HCT116 (cell line): ENCODE measurements at regions not wholly inside any gene's neighbourhood (a gene's known extent, or its start where the extent isn't known, plus 50 kb on each side); places are given as distances from the start of the nearest gene placed in this dataset.

Experiments used
- ATAC-seq: fragments of 200-7000 bp; cut with Tn5 transposase; 2 replicates; pipeline ENCODE4 v1.9.1; 2020; ENCODE audit warnings: mild to moderate bottlenecking, moderate library complexity
- BruUV-seq: library from RNA; stranded (reverse); fragments of 400-500 nt; replicated peaks from 2 replicates; lab custom pipeline; 2021; lab: Mats Ljungman, UMichigan
- CTCF ChIA-PET: fragments of 300-600 bp; sonication (Branson Sonifier 250); formaldehyde crosslinking; loops from one replicate; lab custom pipeline; 2021; ENCODE audit warnings: antibody characterized with exemption; lab: Charles Lee
- POLR2A ChIA-PET: fragments of 300-600, 350-600 bp; sonication (Branson Sonifier 250); formaldehyde crosslinking; loops from one replicate; lab custom pipeline; 2021; ENCODE audit warnings: antibody characterized with exemption; lab: Charles Lee
- RAD21 ChIA-PET, 2 experiments: fragments of 300-600 bp; sonication (Branson Sonifier 250); formaldehyde crosslinking; loops; one replicate each; lab custom pipeline; 2023; ENCODE audit warnings: low total read pairs in 2 of 2; ENCODE audit not compliant: uncharacterized antibody in 2 of 2, unreplicated experiment in 2 of 2, low non-redundant PET in 1 of 2; lab: Charles Lee
- DNase-seq: peaks from one replicate; pipeline ENCODE4 v3.0.0-alpha.2; 2010; ENCODE audit warnings: low read depth, low spot score
- H2AFZ ChIP-seq: fragments of 200-600 bp; shearing (Covaris generic), sonication (generic); 2 replicates; pipeline ENCODE4 v1.6.1; 2017; ENCODE audit warnings: low read depth, mixed run types, mixed read lengths, antibody characterized with exemption, low read length; ENCODE audit not compliant: poor library complexity, severe bottlenecking
- H3K27ac ChIP-seq: 2 replicates; pipeline ENCODE4 v1.5.1; 2012; ENCODE audit warnings: low read depth, low read length
- H3K27me3 ChIP-seq: fragments of 200-600 bp; sonication (generic); 2 replicates; pipeline ENCODE4 v1.6.1; 2016; ENCODE audit warnings: mixed run types, low read length, mixed read lengths; ENCODE audit not compliant: insufficient read depth
- H3K36me3 ChIP-seq, 2 experiments: fragments of 200-500 bp in 1 of 2; fragments of 200-600 bp in 1 of 2; sonication (Bioruptor generic) in 1 of 2; sonication (generic) in 1 of 2; 2 replicates each; pipeline versions ENCODE4 v1.5.1 to v1.6.1; 2014 to 2016; ENCODE audit warnings: low read length in 2 of 2, inconsistent platforms in 1 of 2, mixed read lengths in 1 of 2, mixed run types in 1 of 2; ENCODE audit not compliant: insufficient read depth in 2 of 2, control insufficient read depth in 1 of 2
- H3K4me1 ChIP-seq, 2 experiments: fragments of 200-600 bp in 1 of 2; sonication (generic) in 1 of 2; 2 replicates each; pipeline versions ENCODE4 v1.5.1 to v1.6.1; 2012 to 2017; ENCODE audit warnings: low read length in 2 of 2, inconsistent platforms in 1 of 2, mild to moderate bottlenecking in 1 of 2, mixed read lengths in 1 of 2, mixed run types in 1 of 2, moderate library complexity in 1 of 2; ENCODE audit not compliant: insufficient read depth in 2 of 2, control insufficient read depth in 1 of 2
- H3K4me2 ChIP-seq: fragments of 200-600 bp; sonication (generic); 2 replicates; pipeline ENCODE4 v1.6.1; 2017; ENCODE audit warnings: mixed run types, low read length, mixed read lengths
- H3K4me3 ChIP-seq, 2 experiments: fragments of 200-600 bp in 1 of 2; sonication (generic) in 1 of 2; replicated peaks in 1 of 2; 2 replicates each; pipeline ENCODE4 v1.5.1; 2011 to 2016; ENCODE audit warnings: low read length in 2 of 2, control low read depth in 1 of 2, low read depth in 1 of 2, mild to moderate bottlenecking in 1 of 2, mixed read lengths in 1 of 2, mixed run types in 1 of 2
- H3K79me2 ChIP-seq: fragments of 200-600 bp; sonication (generic); 2 replicates; pipeline ENCODE4 v1.6.1; 2017; ENCODE audit warnings: mild to moderate bottlenecking, mixed run types, low read length, moderate library complexity, mixed read lengths; ENCODE audit not compliant: insufficient read depth
- H3K9ac ChIP-seq: fragments of 200-600 bp; sonication (generic); 2 replicates; pipeline ENCODE4 v1.6.1; 2016; ENCODE audit warnings: low read length, mixed read lengths
- H3K9me2 ChIP-seq: fragments of 200-600 bp; sonication (generic), shearing (Covaris generic); 2 replicates; pipeline ENCODE4 v1.6.1; 2017; ENCODE audit warnings: mixed run types, mild to moderate bottlenecking, moderate library complexity; ENCODE audit not compliant: insufficient read depth
- H3K9me3 ChIP-seq, 2 experiments: fragments of 200-500 bp in 1 of 2; fragments of 200-600 bp in 1 of 2; sonication (Bioruptor generic) in 1 of 2; sonication (generic) in 1 of 2; 2 replicates each; pipeline ENCODE4 v1.6.1; 2014 to 2017; ENCODE audit warnings: low read length in 2 of 2, mixed read lengths in 2 of 2, inconsistent platforms in 1 of 2, low read depth in 1 of 2, mild to moderate bottlenecking in 1 of 2, mixed run types in 1 of 2, moderate library complexity in 1 of 2; ENCODE audit not compliant: control insufficient read depth in 1 of 2, insufficient read depth in 1 of 2
- H4K20me1 ChIP-seq: fragments of 200-600 bp; sonication (generic), shearing (Covaris generic); 2 replicates; pipeline ENCODE4 v1.6.1; 2017; ENCODE audit warnings: mixed run types, mild to moderate bottlenecking, moderate library complexity; ENCODE audit not compliant: insufficient read depth
- ELF1 ChIP-seq: IDR thresholded peaks from 2 replicates; pipeline ENCODE4 v1.6.1; 2012; ENCODE audit warnings: low read depth, borderline replicate concordance
- EZH2 ChIP-seq: fragments of 200-600 bp; sonication (generic); IDR thresholded peaks from 2 replicates; pipeline ENCODE4 v1.6.1; 2017; ENCODE audit warnings: antibody characterized with exemption, mixed run types
- EZH2phosphoT487 ChIP-seq: fragments of 200-600 bp; IDR thresholded peaks from 2 replicates; pipeline ENCODE4 v1.6.1; 2018; ENCODE audit warnings: antibody characterized with exemption, borderline replicate concordance
- JUND ChIP-seq: IDR thresholded peaks from 2 replicates; pipeline ENCODE4 v1.6.1; 2012
- POLR2A ChIP-seq: IDR thresholded peaks from 2 replicates; pipeline ENCODE4 v1.7.0; 2011; ENCODE audit warnings: borderline replicate concordance; ENCODE audit not compliant: insufficient read depth, insufficient read length; ENCODE audit errors: extremely low read depth
- RAD21 ChIP-seq: IDR thresholded peaks from 2 replicates; pipeline ENCODE4 v1.6.1; 2012; ENCODE audit warnings: low read depth, mild to moderate bottlenecking
- SIN3A ChIP-seq: IDR thresholded peaks from 2 replicates; pipeline ENCODE4 v1.6.1; 2012; ENCODE audit warnings: low read depth
- SP1 ChIP-seq: IDR thresholded peaks from 2 replicates; pipeline ENCODE4 v1.6.1; 2012; ENCODE audit warnings: low read depth
- SRF ChIP-seq: IDR thresholded peaks from 2 replicates; pipeline ENCODE4 v1.6.1; 2012; ENCODE audit warnings: low read depth
- TCF7L2 ChIP-seq: IDR thresholded peaks from 2 replicates; pipeline ENCODE4 v1.7.0; 2011; ENCODE audit warnings: borderline replicate concordance, inconsistent platforms; ENCODE audit not compliant: insufficient read depth, insufficient read length; ENCODE audit errors: extremely low read depth
- ZFX ChIP-seq: fragments of 450-650 bp; IDR thresholded peaks from 2 replicates; pipeline ENCODE4 v1.6.1; 2017
- ZNF274 ChIP-seq: fragments of 200-500 bp; sonication (Bioruptor generic); IDR thresholded peaks from 2 replicates; pipeline ENCODE4 v1.6.1; 2014; ENCODE audit warnings: mild to moderate bottlenecking, low read depth, low read length, inconsistent platforms
- intact Hi-C: fragments of 100-400 bp; cut with micrococcal nuclease; formaldehyde crosslinking; loops from 2 replicates; pipeline ENCODE4 v1.10.0; 2022
- TF ChIP-seq, protein P1 (sequence below): IDR thresholded peaks from 2 replicates; pipeline ENCODE4 v1.6.1; 2012
- TF ChIP-seq, protein P2 (sequence below): IDR thresholded peaks from 2 replicates; pipeline ENCODE4 v1.6.1; 2012; ENCODE audit warnings: low read depth
- TF ChIP-seq, protein P3 (sequence below): IDR thresholded peaks from 2 replicates; pipeline ENCODE4 v1.6.1; 2012
- TF ChIP-seq, protein P4 (sequence below): IDR thresholded peaks from 2 replicates; pipeline ENCODE4 v1.6.1; 2011; ENCODE audit warnings: mild to moderate bottlenecking, low read length, moderate library complexity; ENCODE audit not compliant: insufficient replicate concordance; ENCODE audit errors: extremely low read depth
- TF ChIP-seq, protein P5 (sequence below), 3 experiments: fragments of 200-600 bp in 1 of 3; sonication (generic) in 1 of 3; IDR thresholded peaks in 2 of 3; conservative IDR thresholded peaks in 1 of 3; 2 replicates each; pipeline ENCODE4 v1.5.1; 2012 to 2017; ENCODE audit warnings: low read depth in 2 of 3, low read length in 2 of 3, antibody characterized with exemption in 1 of 3, borderline replicate concordance in 1 of 3, control low read depth in 1 of 3, mild to moderate bottlenecking in 1 of 3, mixed read lengths in 1 of 3, mixed run types in 1 of 3, moderate library complexity in 1 of 3; ENCODE audit not compliant: insufficient read depth in 1 of 3

DNA sequence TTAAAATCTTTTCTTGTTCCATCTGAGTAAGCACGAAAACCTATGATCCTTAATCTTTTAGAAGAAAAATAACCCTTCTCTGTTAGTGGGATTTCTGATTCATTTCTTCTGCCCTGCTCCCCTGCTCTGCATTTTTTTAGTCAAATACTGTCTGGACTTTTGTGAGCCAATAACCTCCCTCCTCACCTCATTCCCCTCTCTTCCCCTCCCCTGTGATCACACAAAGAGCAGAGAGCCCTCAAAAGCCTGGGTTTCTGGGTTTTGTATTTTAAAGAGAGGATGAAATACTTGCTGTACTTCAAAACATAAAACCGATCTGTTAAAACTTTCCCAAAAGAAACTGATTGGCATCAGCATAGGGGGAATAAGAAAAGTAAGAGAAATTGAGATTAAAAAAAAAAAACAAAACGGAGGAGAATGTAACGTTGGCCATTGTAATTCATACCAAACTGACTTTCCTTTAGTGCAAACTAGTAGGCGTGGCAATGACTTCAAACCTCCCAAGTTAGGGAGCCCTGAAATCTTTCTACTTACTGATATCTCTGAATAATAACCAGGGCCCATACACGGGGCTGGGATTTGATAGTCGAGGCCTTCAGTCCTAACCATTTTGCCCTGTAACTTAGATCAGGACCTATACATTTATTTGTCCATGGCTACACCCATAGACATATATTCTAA lies 232.9 kb downstream of the TM9SF2 start:
- Histone ChIP-seq H3K79me2 (no peaks in the 10 kb centered on the region), H3K4me1 (no peaks in the 10 kb centered on the region), H3K9me2 (no peaks in the 10 kb centered on the region), H3K4me3 (no peak overlapping the region), H3K9me3 (no peaks in the 10 kb centered on the region), H3K9ac (no peak overlapping the region), H3K27me3 (no peaks in the 10 kb centered on the region), H2AFZ (no peak overlapping the region), H3K36me3 (no peaks in the 10 kb centered on the region), H3K4me2 (no peak overlapping the region), H4K20me1 (no peaks in the 10 kb centered on the region), H3K27ac (no peak overlapping the region)
- ChIA-PET POLR2A (no interaction called here), RAD21 (no interaction called here), CTCF (no interaction called here)
- TF ChIP-seq ZFX (no peak), EZH2phosphoT487 (no peak), RAD21 (no peak), JUND (no peak), SRF (no peak), SP1 (no peak), TCF7L2 (no peak), POLR2A (no peak), ELF1 (no peak), EZH2 (no peak), SIN3A (no peak), ZNF274 (no peak)
- TF ChIP-seq, protein P1, sequence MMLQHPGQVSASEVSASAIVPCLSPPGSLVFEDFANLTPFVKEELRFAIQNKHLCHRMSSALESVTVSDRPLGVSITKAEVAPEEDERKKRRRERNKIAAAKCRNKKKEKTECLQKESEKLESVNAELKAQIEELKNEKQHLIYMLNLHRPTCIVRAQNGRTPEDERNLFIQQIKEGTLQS = no peak
- TF ChIP-seq, protein P2, sequence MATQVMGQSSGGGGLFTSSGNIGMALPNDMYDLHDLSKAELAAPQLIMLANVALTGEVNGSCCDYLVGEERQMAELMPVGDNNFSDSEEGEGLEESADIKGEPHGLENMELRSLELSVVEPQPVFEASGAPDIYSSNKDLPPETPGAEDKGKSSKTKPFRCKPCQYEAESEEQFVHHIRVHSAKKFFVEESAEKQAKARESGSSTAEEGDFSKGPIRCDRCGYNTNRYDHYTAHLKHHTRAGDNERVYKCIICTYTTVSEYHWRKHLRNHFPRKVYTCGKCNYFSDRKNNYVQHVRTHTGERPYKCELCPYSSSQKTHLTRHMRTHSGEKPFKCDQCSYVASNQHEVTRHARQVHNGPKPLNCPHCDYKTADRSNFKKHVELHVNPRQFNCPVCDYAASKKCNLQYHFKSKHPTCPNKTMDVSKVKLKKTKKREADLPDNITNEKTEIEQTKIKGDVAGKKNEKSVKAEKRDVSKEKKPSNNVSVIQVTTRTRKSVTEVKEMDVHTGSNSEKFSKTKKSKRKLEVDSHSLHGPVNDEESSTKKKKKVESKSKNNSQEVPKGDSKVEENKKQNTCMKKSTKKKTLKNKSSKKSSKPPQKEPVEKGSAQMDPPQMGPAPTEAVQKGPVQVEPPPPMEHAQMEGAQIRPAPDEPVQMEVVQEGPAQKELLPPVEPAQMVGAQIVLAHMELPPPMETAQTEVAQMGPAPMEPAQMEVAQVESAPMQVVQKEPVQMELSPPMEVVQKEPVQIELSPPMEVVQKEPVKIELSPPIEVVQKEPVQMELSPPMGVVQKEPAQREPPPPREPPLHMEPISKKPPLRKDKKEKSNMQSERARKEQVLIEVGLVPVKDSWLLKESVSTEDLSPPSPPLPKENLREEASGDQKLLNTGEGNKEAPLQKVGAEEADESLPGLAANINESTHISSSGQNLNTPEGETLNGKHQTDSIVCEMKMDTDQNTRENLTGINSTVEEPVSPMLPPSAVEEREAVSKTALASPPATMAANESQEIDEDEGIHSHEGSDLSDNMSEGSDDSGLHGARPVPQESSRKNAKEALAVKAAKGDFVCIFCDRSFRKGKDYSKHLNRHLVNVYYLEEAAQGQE = no peak
- TF ChIP-seq, protein P3, sequence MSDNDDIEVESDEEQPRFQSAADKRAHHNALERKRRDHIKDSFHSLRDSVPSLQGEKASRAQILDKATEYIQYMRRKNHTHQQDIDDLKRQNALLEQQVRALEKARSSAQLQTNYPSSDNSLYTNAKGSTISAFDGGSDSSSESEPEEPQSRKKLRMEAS = no peak
- TF ChIP-seq, protein P4, sequence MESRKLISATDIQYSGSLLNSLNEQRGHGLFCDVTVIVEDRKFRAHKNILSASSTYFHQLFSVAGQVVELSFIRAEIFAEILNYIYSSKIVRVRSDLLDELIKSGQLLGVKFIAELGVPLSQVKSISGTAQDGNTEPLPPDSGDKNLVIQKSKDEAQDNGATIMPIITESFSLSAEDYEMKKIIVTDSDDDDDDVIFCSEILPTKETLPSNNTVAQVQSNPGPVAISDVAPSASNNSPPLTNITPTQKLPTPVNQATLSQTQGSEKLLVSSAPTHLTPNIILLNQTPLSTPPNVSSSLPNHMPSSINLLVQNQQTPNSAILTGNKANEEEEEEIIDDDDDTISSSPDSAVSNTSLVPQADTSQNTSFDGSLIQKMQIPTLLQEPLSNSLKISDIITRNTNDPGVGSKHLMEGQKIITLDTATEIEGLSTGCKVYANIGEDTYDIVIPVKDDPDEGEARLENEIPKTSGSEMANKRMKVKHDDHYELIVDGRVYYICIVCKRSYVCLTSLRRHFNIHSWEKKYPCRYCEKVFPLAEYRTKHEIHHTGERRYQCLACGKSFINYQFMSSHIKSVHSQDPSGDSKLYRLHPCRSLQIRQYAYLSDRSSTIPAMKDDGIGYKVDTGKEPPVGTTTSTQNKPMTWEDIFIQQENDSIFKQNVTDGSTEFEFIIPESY = no peak
- TF ChIP-seq, protein P5, sequence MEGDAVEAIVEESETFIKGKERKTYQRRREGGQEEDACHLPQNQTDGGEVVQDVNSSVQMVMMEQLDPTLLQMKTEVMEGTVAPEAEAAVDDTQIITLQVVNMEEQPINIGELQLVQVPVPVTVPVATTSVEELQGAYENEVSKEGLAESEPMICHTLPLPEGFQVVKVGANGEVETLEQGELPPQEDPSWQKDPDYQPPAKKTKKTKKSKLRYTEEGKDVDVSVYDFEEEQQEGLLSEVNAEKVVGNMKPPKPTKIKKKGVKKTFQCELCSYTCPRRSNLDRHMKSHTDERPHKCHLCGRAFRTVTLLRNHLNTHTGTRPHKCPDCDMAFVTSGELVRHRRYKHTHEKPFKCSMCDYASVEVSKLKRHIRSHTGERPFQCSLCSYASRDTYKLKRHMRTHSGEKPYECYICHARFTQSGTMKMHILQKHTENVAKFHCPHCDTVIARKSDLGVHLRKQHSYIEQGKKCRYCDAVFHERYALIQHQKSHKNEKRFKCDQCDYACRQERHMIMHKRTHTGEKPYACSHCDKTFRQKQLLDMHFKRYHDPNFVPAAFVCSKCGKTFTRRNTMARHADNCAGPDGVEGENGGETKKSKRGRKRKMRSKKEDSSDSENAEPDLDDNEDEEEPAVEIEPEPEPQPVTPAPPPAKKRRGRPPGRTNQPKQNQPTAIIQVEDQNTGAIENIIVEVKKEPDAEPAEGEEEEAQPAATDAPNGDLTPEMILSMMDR (IDR thresholded peaks at IDR 0.05 in 2 of 3, conservative IDR thresholded peaks at IDR 0.05 in 1 of 3; ENCODE audit: borderline replicate concordance in 1 of 3, insufficient read depth in 1 of 3, low read depth in 2 of 3, low read length in 2 of 3) = no peak
- BruUV-seq = no TSS peak
- DNase-seq (no peak), ATAC-seq (no peak)
- intact Hi-C loops = no loop called here
